ENCODE measurements at regions not wholly inside any gene's neighbourhood (a gene's known extent, or its start where the extent isn't known, plus 50 kb on each side); places are given as distances from the start of the nearest gene placed in this dataset.
"Not testable (repeated sequence)": the region's sequence is repeated elsewhere in the genome, so short reads cannot be mapped to it uniquely, and the experiment has no call there.

DNA sequence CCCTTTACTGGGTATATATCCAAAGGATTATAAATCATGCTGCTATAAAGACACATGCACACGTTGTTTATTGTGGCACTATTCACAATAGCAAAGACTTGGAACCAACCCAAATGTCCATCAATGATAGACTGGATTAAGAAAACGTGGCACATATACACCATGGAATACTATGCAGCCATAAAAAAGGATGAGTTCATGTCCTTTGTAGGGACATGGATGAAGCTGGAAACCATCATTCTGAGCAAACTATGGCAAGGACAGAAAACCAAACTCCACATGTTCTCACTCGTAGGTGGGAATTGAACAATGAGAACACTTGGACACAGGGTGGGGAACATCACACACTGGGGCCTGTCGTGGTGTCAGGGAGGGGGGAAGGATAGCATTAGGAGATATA lies 59.2 kb downstream of the CXorf49B start:
- H3K27me3 Mint-ChIP-seq, H3K4me1 Mint-ChIP-seq, DNase-seq, H3K27ac Mint-ChIP-seq, H3K9me3 Mint-ChIP-seq, H3K4me3 Mint-ChIP-seq, ATAC-seq: not testable (repeated sequence)

DNA sequence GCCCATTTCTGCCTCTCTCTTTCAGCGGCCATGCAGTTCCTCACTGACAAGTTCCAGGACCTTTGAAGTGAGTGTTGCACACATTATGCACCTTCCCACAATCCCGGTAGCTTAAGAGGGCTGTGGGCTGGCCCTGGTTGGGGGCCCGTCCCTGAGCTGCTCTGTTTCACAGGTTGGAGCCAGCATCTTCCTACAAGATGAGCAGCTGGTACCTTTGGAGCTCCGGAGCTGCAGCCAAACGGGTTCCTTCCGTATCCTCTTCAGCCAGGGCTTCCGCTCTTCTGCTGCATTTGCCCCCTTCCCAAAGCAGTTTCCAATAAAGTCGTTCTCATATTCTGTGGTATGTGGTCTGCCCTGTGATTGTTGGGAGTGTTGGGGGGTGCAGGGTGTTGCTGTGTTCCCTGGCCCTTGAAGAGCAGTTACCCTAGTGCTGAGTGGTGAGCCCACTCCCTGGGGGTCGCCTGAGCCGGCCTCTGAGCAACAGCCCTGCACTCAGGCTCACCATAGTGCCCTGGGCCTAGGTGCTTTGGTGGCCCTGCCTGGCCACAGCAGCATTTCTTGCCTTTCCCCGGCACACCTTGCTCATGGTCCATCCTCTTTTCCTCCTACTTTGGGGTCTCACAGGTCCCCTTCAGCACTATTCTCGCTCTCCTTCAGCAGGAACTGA lies 60.4 kb downstream of the CXorf49B start:
- peak overlapping the region; percentile 41 to 71 for H3K27ac Mint-ChIP-seq
- no peak overlapping the region for H3K4me3 Mint-ChIP-seq
- peaks cover 0 to 4% of the 10 kb centered on the region in 2 donors for H3K9me3 Mint-ChIP-seq
- ATAC-seq (no peak), DNase-seq (no peak)
- H3K4me1 Mint-ChIP-seq: no peaks in the 10 kb centered on the region
- no peaks in the 10 kb centered on the region for H3K27me3 Mint-ChIP-seq

DNA sequence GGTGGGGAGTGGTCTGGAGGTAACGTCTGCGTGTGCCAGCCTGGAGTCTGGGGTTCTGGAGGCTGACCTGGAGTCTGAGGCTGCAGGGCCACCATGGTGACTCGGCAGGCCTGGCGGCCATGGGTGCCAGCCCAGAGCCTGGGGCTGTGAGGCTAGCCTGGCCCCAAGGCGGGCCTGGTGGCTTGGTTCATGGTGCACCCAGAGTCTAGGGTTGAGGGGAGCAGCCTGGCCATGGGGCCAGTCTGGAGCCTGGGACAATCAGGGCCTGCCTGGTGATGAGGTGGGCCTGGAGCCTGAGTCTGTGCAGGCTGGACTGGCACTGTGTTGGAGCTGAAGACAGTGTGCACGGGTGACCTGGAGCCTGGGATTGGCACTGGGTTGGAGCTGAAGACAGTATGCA lies 64.9 kb downstream of the CXorf49B start:
- no peak overlapping the region for H3K4me3 Mint-ChIP-seq

DNA sequence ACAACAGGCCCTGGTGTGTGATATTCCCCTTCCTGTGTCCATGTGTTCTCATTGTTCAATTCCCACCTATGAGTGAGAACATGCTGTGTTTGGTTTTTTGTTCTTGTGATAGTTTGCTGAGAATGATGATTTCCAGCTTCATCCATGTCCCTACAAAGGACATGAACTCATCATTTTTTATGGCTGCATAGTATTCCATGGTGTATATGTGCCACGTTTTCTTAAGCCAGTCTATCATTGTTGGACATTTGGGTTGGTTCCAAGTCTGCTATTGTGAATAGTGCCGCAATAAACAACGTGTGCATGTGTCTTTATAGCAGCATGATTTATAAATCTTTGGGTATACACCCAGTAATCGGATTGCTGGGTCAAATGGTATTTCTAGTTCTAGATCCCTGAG lies 72.6 kb upstream of the NHSL2 start:
- not testable (repeated sequence) for DNase-seq, ATAC-seq, H3K9me3 Mint-ChIP-seq, H3K27me3 Mint-ChIP-seq, H3K4me3 Mint-ChIP-seq, H3K4me1 Mint-ChIP-seq, H3K27ac Mint-ChIP-seq

More for the DNA sequence above, 64.9 kb downstream of the CXorf49B start:
- Mint-ChIP-seq H3K9me3 (peaks cover 5 to 26% of the 10 kb centered on the region in 2 donors), H3K27ac (peak overlapping the region in 1 of 2 donors; percentile 54), H3K27me3 (peaks cover 10% of the 10 kb centered on the region), H3K4me1 (no peaks in the 10 kb centered on the region)
- DNase-seq: no peak
- ATAC-seq: no peak

DNA sequence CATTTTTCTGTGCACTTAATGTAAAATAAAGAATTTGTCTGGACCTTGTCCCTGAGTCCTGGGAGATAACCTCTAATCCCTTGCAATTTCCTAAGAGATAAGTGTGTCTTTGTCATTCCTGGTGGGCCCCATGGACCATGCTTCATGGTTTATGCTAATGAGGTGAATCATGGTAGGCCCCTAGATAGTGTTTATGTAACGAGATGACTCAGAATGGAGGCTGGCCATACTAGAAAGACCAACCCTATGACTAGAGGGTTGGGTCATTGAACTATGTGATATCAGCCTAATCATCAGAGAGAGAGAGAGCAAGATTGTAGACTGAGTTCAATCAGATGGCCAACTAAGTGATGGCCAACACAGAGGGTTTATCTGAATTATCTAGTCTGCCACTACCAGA lies 64.2 kb upstream of the NHSL2 start:
- H3K4me3 Mint-ChIP-seq: no peak overlapping the region
- H3K27me3 Mint-ChIP-seq: peaks cover 7% of the 10 kb centered on the region

DNA sequence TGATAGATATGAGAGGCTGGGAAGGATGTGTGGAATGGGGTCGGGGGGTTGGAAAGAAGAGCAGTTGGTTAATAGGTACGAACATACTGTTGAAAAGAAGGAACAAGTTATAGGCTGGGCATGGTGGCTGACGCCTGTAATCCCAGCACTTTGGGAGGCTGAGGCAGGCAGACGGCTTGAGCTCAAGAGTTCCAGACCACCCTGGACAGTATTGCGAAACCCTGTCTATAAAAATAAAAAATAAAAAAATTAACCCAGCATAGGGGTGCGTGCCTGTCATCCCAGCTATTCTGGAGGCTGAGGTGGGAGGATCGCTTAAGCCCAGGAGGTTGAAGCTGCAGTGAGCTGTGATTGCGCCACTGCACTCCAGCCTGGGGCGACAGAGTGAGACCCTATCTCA lies 58.5 kb upstream of the NHSL2 start:
- Mint-ChIP-seq H3K27me3 (peaks cover 16% of the 10 kb centered on the region), H3K4me1 (no peaks in the 10 kb centered on the region), H3K4me3 (no peak overlapping the region), H3K9me3 (no peaks in the 10 kb centered on the region), H3K27ac (no peak overlapping the region)
- no peak for ATAC-seq
- no peak for DNase-seq

More for the DNA sequence above, 64.2 kb upstream of the NHSL2 start:
- no peak for DNase-seq
- no peaks in the 10 kb centered on the region for H3K4me1 Mint-ChIP-seq
- no peaks in the 10 kb centered on the region for H3K9me3 Mint-ChIP-seq
- no peak overlapping the region for H3K27ac Mint-ChIP-seq
- ATAC-seq: no peak

DNA sequence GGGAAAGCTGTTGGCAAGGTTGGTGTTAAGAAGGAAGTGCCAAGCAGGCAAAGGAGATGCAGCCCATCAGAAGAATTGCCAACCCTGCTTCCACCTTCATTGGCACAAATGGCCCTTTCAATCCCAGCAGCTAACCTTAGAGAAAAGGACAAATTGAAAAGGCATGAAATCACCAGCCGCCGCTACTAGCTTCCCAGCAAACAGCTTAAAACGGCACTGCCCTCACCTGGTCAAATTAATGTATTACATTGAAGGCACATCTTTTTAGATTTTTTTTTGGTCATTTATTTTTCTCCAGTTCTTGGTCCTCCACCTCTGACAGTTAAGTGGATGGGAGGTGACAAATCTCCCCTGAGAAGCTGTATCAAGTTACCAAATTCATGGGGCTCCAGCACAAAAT lies 51.0 kb upstream of the NHSL2 start:
- no peak overlapping the region for H3K27ac Mint-ChIP-seq

More for the DNA sequence above, 51.0 kb upstream of the NHSL2 start:
- peaks cover 20% of the 10 kb centered on the region for H3K27me3 Mint-ChIP-seq
- no peak for ATAC-seq
- H3K4me1 Mint-ChIP-seq: no peaks in the 10 kb centered on the region
- DNase-seq: no peak
- no peaks in the 10 kb centered on the region for H3K9me3 Mint-ChIP-seq
- H3K4me3 Mint-ChIP-seq: no peak overlapping the region

All from stimulated activated naive CD8-positive, alpha-beta T cell treated with anti-CD3 and anti-CD28 coated beads, Interleukin-15, amount 100 ng/mL, for 72 hours (primary cell).